Fibroblast of the aortic adventitia (primary cell): ENCODE measurements at regions not wholly inside any gene's neighbourhood (a gene's known extent, or its start where the extent isn't known, plus 50 kb on each side); places are given as distances from the start of the nearest gene placed in this dataset.

Experiments used
- DNase-seq: peaks from one replicate; pipeline ENCODE4 v3.0.0-alpha.2; 2010; ENCODE audit warnings: low read depth
- H3K4me3 ChIP-seq: 2 replicates; pipeline ENCODE4 v1.5.1; 2011; ENCODE audit warnings: low read depth, mild to moderate bottlenecking, control low read depth, low read length, moderate library complexity
- TF ChIP-seq, protein P1 (sequence below): IDR thresholded peaks from 2 replicates; pipeline ENCODE4 v1.5.1; 2011; ENCODE audit warnings: mild to moderate bottlenecking, low read length, control low read depth, inconsistent platforms; ENCODE audit not compliant: insufficient read depth

DNA sequence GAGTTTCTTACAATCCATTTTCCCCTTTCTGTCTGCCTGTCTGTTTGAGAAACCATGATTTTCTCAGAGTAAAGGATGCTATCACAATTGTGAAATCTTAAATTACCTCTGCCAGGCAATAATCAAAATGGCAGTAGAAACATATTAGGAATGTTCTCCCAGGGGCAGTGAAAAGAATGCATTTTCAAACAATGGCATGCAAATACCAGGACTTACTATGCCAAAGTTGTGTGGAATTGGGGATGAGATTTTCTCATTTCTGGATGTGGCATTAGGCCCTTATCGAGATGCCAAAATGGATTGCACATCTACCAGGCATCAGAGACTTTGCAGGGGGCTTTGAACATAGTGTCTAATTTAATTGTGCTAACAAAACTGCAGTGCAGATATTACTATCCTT, 821.4 kb downstream of the RNF144A start:
- peak; percentile 67 for DNase-seq
- TF ChIP-seq, protein P1, sequence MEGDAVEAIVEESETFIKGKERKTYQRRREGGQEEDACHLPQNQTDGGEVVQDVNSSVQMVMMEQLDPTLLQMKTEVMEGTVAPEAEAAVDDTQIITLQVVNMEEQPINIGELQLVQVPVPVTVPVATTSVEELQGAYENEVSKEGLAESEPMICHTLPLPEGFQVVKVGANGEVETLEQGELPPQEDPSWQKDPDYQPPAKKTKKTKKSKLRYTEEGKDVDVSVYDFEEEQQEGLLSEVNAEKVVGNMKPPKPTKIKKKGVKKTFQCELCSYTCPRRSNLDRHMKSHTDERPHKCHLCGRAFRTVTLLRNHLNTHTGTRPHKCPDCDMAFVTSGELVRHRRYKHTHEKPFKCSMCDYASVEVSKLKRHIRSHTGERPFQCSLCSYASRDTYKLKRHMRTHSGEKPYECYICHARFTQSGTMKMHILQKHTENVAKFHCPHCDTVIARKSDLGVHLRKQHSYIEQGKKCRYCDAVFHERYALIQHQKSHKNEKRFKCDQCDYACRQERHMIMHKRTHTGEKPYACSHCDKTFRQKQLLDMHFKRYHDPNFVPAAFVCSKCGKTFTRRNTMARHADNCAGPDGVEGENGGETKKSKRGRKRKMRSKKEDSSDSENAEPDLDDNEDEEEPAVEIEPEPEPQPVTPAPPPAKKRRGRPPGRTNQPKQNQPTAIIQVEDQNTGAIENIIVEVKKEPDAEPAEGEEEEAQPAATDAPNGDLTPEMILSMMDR = no peak

DNA sequence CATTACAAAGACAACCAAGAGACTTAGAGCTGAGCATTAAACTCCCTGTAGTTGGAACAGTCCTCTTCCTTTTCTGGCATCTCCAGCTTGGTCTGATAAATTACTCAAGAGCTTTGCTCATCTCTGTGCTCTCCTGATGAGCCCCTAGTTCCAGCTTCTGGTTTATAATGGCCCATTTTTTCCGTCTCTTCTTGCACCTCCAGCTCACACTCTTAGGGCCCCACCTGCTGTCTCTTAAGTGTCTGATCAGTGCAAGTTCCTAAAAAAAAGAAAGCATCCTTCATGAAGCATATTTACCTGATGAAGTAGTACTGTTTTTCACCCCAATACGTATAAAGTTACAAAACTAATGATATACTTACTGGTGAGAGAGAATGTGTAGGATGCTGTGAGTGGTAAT, 822.9 kb downstream of the RNF144A start:
- H3K4me3 ChIP-seq = no peak overlapping the region
- TF ChIP-seq, protein P1 = no peak
- DNase-seq = no peak

More for the DNA sequence above, 821.4 kb downstream of the RNF144A start:
- H3K4me3 ChIP-seq = no peak overlapping the region

DNA sequence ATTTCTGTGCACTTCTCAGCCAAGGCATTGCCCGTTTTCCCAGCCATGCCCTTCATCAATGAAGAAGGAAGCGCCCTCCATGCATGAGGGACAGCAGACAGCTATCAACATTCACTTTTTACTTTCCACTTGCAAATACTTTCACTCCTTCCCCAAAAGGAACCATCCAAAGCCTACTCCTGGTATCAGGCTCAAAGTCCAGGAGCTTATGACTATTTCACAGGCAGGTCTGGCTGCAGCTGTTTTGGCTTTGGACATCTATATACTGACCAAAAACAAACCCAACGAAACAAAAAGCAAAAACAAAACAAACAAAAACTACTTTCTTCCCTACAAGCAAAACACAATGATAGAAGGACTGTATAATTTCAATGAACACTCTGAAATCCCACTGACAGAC, 825.1 kb downstream of the RNF144A start:
- DNase-seq = no peak
- H3K4me3 ChIP-seq = no peak overlapping the region
- TF ChIP-seq, protein P1 = no peak

DNA sequence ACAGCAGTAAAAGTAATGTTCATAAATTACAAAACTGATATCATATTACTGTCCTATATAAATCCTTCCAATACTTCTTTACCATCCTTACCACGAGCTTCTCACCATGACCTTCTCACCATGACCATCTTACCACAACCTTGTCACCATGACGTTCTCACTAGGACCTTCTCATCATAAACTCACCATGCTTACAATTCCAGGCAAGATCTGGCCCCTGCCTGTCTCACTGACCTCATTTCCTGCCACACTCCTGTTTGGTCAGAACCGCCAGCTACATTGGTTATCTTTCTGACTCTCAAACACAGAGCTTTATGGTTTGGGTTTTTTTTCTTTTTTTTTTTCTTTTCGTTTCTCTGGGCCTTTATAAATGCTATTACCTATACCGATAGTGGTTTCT, 827.6 kb downstream of the RNF144A start:
- TF ChIP-seq, protein P1 = no peak
- no peak for DNase-seq
- H3K4me3 ChIP-seq = no peak overlapping the region

DNA sequence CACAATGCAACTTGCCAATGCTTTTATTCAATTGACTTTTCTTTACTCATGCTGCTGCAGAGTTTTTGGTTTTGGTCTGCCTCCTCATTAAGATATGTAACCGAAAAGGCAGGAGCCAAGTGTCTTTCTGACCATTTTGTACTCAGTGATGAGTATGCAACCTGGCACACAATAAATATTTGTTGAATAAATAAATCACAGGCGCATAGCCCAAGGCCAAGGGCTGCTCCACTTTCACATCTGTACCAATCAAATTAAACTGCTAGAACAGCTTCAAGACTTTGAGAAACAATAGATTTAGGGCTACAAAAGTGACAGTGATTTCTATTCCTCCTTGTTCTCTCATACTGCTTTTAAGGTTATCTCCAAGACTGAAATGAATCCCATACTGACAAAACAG, 828.2 kb downstream of the RNF144A start:
- TF ChIP-seq, protein P1 = no peak
- no peak overlapping the region for H3K4me3 ChIP-seq
- no peak for DNase-seq

DNA sequence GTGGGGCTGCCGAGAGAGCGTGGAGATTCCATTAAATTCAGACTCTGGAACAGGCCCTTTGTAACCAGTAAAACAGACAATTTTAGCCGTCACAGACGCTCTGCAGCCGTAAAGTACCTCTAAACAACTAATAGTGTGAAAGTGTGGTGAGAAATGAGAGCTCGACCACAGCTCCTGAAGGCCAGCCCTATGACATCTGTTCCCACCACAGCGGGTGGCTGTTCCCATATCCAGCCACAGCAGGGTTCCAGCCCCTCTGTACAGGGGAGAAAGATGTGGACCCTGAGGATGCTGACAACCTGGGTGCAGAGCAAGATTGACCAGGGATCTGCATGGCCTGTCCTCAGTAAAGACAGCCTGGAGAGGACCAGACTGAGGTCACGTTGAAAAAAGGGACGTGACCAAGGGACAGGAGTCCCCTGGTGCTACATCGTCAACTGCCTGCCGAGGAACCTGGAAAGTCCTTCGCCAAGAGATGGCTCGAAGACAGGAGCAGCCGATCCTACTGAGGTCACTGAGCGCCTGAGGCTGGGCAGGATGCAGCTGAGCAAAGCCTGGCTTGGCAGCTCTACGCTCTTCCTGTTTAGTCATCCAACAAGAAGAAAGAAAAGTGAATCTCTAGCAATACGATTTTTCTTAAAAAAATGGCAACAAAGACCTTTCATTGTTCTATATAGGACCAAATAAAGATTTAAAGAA, 831.7 kb downstream of the RNF144A start:
- no peak for DNase-seq
- H3K4me3 ChIP-seq = no peak overlapping the region
- TF ChIP-seq, protein P1 = no peak
